ENCODE measurements at regions not wholly inside any gene's neighbourhood (a gene's known extent, or its start where the extent isn't known, plus 50 kb on each side); places are given as distances from the start of the nearest gene placed in this dataset.

GRCh38 chr2:199629301-199629700, 171.6 kb upstream of the SATB2 start:
- no peak for DNase-seq (ENCODE audit: low read depth)

DNA sequence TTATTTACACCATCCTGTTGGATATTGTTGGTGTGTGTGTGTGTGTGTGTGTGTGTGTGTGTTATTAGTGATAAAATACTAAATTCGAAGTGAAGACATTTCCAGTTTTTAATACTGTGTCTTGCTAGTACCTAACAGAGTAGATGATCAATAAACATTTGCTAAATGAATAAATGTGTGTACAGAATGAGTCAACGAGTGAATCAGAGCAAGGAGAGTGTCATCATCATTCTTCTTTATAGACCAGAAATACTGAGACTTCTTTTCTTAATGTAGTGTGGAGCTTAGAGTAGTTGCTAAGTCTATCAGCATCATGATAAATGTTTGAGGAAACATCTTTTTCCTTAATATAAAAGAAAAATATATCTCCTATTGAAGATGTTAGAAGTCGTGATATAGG, 169.7 kb upstream of the SATB2 start:
- DNase-seq (ENCODE audit: low read depth) = no peak

- no peak for DNase-seq (ENCODE audit: low read depth)
These were observed 167.2 kb upstream of the SATB2 start for GRCh38 chr2:199624958-199625357.

- DNase-seq (ENCODE audit: low read depth) = no peak
These were observed 154.9 kb upstream of the SATB2 start for GRCh38 chr2:199612509-199613130.

DNA sequence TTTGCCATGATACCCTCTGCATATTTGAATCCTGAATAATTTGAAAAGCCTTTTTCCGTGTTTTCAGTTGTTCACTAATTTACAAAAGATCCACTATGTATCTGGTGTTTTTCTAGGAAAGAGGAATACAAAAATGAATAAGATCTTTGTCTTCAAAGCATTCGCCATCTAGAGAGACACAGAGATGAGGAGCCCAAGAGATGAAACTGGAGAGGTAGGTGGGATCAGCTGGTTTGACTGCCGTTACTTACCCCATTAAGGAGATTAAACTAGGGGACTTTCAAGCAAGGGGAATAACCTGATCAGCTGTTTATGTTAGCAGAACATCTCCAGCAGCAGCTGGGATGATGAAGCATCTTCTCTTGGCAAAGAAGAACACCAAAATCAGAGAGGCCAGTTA, 150.2 kb upstream of the SATB2 start:
- DNase-seq (ENCODE audit: low read depth) = no peak

DNA sequence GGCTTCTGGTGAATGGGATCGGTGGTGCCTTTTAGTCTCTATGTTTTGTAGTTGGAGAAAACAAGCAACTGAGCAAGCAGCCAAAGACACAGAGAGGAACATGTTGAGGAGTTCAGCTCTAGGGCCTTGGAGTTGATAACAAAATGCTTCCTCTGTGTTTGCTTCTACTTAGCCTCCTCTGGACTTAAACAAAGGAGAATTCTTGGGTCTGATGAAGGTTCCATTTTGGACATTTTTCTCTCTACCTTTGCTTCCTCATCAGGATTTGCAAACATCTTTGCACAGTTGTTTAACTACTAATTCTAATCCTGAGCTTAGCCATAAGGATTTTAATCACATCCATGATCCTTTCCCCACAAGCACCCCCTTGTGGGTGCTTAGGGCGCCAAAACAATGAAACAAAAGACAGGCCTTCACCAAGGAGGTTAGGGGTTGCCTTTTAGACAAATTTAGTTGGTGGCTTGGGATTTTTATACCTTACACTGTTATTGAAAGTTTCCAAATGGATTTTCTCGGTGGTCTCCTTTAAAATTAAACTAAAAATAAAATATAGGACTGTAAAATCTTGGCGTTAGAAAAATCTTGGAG, 148.5 kb upstream of the SATB2 start:
- DNase-seq (ENCODE audit: low read depth) = no peak

DNA sequence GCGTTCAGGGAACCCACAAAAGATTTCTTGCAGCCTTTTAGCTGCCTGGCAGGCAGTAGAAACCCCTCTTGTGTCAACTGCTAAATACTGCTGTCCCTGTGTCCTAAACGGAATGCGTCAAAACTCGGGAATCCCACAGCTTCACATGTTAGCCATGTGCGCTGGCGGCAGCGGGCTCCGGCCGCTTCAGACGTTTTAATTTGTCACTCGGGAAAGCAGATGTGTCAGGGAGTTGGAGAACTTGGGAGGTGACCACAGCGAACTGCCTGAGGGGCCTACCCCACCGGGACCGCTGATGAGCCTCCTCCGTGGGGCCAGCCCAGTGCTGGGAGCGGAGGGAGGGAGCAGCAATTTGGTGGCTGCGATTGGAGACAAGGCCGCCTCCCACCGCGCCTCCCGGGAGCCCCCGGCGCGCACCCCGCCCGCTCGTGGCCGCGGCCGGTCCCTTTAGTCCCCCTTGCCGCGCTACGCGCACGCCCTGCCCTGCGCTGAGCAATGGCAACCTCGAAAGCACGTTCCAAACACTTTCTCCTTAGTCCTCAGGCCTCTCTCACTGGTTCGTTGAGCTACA, 146.1 kb upstream of the SATB2 start:
- no peak for DNase-seq (ENCODE audit: low read depth)

DNA sequence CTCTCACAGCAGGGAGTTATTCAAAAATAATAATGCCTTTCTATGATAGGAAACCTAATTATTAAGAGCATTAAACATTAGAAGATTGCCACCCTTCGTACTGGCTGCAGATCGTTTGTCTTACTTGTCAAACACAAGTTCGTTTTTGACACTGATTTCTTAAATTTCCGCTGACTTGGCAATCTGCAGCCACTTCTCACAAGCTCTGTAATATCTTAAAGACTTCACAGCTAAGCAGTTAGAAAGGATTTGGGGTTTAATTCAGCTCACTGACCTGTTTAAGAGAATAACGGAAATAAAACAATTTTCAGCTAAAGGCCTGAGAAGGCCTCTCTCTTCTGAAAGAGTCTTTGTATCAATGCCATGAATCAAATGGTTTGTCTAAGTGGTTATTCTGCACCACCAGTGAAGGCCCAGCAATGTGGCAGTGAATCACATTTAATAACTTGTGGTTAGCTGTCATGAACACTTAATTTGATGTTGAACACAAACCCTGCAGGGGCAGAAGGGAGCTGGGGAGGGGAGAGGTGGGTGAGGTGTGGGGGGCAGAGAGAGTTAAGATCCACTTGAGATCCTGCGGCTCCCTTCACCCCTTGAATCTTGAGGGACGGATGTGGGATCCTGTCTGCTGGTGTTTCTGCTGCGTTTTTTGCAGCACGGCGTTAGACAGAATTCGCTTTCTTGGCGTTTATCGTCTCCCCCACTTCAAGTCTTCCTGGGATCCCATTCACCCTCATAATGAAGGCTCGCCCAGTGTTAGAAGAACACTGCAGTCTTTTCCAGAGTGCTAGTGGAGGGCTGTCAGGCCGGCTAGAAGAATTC, 145.4 kb upstream of the SATB2 start:
- DNase-seq (ENCODE audit: low read depth) = no peak

DNA sequence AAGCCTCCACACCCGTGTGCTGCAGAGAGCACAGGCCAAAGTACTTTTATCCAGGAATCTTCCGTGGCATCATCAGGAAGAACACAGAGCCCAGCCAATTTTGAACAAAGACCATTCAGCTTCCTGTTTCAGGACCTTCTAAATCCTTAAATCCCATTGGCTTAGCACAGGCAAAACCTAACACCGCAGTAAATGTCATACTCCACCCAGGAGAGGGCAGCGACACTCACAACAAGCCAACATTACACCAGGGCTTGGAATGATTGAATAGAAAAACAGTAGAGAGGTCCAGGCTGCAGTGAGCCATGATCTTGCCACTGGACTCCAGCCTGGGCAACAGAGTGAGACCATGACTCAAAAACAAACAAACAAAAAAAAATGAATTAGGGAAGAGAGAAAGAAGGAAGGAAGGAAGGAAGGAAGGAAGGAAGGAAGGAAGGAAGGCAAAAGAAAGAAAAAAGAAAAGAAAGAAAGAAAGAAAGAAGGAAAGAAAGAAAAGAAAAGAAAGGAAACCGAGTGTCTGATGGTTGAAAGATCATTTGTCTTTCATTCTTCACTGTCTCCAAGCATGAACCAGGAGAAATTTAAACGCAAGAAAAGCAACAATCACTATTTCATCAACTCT, 144.6 kb upstream of the SATB2 start:
- DNase-seq (ENCODE audit: low read depth) = peak; percentile 54

GRCh38 chr2:199596549-199596948, 138.8 kb upstream of the SATB2 start:
- no peak for DNase-seq (ENCODE audit: low read depth)

DNA sequence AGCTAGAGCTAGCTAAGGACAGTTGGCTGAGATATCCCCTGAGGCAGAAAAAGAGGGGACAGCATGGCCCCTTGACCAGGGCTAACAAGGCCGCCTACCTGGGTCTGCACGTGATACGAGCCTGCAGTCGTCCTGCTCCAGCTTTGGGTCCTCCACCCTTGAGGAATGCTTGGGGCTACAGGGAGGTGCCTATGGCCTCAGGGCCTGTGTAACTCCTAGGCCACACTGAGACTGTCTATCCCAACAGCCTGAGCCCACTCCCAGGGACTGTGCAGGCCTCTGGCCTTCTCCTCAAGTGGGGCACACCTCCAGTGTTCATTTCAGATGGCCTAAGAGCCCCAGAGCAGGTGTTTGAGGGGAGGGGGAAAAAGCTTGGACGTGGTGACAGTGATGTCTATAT, 136.7 kb upstream of the SATB2 start:
- DNase-seq (ENCODE audit: low read depth) = no peak

- no peak for DNase-seq (ENCODE audit: low read depth)
These were observed 134.1 kb upstream of the SATB2 start for GRCh38 chr2:199591826-199592225.

- no peak for DNase-seq (ENCODE audit: low read depth)
These were observed 132.8 kb upstream of the SATB2 start for GRCh38 chr2:199590321-199591203.

DNA sequence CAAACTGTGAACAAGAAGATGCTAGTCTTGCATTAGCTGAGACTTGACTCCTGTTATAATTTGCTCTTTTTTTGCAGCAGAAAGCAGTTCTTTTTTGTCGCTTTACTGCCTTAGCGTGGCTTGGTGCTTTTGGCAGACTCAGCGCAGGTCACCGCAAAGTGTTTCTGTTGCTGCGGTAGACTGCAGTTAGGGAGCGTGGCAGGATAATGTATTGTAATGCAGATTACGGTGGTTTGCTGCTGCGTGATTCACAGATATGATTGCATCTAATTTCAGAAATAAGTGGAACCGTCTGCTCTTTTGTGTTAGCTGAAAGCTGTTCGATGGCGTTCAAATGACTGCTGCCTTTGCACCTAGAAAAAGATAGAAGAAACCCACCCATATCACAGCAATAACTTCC, 131.6 kb upstream of the SATB2 start:
- DNase-seq (ENCODE audit: low read depth) = no peak

GRCh38 chr2:199588054-199588453, 130.3 kb upstream of the SATB2 start:
- DNase-seq (ENCODE audit: low read depth) = no peak

GRCh38 chr2:199586646-199587045, 128.9 kb upstream of the SATB2 start:
- no peak for DNase-seq (ENCODE audit: low read depth)

- DNase-seq (ENCODE audit: low read depth) = no peak
These were observed 125.9 kb upstream of the SATB2 start for GRCh38 chr2:199583676-199584075.

DNA sequence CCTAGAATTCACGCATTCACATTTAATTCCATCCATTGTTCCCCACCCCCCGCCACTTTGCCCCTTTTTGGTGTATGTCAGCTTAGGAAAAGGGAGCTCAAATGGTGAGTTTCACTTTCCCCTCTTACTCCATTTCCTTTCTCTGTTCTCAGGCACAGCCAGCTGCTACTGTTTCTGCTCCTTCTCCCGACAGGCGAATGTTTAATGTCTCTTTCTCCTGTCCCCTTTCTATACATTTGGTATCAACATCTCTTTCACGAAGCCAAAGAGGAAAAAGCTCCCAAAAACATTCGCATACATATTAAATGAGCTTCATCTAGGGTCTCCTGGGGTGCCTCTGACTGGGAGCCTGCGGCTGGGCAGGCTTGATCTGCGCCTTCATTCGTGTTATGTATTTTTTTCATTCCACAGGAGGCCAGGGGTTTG, 124.2 kb upstream of the SATB2 start:
- DNase-seq (ENCODE audit: low read depth) = no peak

DNA sequence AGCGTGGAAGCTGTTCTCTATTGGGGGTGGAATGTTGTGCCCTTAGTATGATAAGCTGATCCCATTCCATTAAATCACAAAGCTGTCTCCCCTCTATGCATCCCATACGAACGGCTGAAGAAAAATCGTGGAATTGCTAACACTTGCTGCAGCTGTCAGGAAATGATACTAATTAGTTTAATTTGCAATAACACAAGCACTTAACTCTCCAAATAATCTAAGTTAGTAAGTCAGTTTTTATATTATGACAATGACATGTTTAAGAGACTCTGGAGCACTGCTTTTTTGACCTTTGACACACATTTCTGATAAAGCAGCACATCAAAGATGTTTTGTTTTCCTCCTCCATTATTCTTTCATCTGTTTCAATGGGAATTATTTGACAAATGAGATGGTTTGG, 123.7 kb upstream of the SATB2 start:
- no peak for DNase-seq (ENCODE audit: low read depth)

- DNase-seq (ENCODE audit: low read depth) = no peak
These were observed 117.7 kb upstream of the SATB2 start for GRCh38 chr2:199575416-199575815.

DNA sequence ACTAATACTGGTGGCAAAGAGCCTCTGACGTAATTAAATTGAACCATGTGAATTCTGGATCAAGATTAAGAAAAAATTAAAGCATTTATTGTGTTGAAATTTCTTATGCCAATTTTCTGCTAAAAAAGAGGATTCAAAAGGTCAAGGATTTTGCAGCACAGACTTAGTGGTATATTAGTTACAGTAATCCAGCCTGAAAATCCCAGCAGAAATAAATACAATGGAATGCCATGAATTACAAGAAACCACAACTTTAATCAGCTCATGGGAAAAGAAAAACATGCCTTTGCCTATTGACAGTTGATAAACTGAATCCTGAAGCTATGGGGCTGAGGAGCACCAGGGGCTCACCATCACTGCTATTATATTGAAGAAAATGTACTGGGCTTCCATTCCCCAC, 114.8 kb upstream of the SATB2 start:
- DNase-seq (ENCODE audit: low read depth) = no peak
